ENCODE measurements at regions not wholly inside any gene's neighbourhood (a gene's known extent, or its start where the extent isn't known, plus 50 kb on each side); places are given as distances from the start of the nearest gene placed in this dataset.

DNA sequence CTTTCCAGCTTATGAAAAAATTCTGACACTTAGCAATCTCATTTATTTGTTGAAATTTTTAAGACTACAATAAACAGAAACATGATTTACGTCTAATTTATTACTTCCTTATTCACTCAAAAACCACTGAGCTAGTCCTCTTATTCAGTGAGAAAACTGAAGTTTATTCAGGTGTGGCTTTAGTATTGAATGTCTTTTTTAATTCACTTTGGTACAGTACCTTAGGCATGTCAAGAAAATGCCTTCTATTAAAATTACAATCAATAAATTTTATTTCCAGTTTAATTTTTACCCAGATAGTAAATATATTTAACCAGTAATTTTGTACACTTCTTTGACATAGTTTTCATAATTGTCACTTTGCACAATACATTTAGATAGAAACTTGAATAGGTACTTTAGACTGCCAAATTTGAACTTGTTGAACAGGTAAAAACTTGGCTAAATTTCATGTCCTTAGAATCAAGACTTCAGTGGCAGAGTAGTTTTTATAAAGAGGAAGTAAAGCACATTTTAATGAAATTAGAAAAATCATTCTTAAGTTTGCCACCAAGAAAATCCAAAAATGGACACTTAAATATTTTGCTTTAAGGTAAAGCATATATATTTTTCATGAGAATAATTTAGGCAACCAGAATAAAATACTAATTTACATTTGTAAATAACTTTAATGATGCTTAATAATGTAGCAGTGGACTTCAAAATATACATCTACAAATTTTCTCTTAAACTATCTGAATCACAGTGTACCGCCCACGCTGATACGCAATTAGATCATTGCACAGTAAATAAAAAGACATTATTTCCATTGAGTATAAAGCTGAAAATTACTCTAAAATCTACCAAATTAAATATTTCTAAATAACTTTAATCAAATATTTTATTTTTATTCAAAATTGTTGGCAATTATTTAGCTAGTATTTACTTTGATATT, 159.1 kb downstream of the RASSF9 start:
- Histone ChIP-seq H3K9me3 (ENCODE audit: low read depth, low read length) (no peaks in the 10 kb centered on the region), H3K4me1 (ENCODE audit: insufficient read depth, low read length) (no peaks in the 10 kb centered on the region), H3K4me3 (ENCODE audit: low read length) (no peak overlapping the region), H3K27me3 (ENCODE audit: insufficient read depth, low read length) (no peaks in the 10 kb centered on the region)

DNA sequence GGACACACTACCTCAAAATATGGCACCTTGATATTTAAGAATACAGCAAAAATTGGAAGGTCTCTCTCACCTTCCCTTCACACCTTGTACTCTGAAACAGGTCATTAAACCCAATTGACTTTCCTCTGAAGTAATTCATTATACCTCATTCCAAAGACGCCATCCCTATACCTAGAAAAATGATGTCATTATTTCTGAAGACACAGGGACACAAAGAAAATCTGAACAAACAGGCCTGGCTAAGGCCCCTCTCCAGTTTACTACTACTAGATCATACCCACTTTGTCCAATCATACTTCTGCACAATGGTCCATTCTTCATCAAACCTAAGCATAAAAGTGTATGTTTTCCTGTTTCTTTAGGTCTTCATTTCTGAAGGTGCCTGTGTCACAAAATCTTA, 156.9 kb downstream of the RASSF9 start:
- Histone ChIP-seq H3K27me3 (ENCODE audit: insufficient read depth, low read length) (no peaks in the 10 kb centered on the region), H3K9me3 (ENCODE audit: low read depth, low read length) (no peaks in the 10 kb centered on the region), H3K4me3 (ENCODE audit: low read length) (no peak overlapping the region), H3K4me1 (ENCODE audit: insufficient read depth, low read length) (no peaks in the 10 kb centered on the region)

DNA sequence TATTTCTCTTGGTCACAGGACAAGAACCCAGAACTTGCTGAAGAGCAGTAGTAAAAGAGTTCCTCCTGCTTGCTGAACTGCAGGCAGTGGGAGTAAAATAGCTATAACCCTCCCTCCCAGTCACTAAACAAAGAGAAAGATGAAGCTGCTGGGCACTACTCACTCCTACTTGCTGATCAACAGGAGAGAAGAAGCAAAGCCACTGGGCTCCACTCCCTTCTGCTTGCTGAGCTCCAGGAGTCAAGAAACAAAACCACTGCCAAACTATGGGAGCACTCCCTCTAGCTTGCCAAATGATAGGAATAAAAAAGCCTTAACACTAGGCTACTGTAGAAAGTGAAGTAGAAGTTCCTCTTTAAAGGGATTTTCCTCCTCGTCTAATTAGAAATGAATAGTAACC, 155.3 kb downstream of the RASSF9 start:
- no peaks in the 10 kb centered on the region for H3K27me3 ChIP-seq (ENCODE audit: insufficient read depth, low read length)
- H3K4me1 ChIP-seq (ENCODE audit: insufficient read depth, low read length), result no peaks in the 10 kb centered on the region
- no peak overlapping the region for H3K4me3 ChIP-seq (ENCODE audit: low read length)
- H3K9me3 ChIP-seq (ENCODE audit: low read depth, low read length), result no peaks in the 10 kb centered on the region

DNA sequence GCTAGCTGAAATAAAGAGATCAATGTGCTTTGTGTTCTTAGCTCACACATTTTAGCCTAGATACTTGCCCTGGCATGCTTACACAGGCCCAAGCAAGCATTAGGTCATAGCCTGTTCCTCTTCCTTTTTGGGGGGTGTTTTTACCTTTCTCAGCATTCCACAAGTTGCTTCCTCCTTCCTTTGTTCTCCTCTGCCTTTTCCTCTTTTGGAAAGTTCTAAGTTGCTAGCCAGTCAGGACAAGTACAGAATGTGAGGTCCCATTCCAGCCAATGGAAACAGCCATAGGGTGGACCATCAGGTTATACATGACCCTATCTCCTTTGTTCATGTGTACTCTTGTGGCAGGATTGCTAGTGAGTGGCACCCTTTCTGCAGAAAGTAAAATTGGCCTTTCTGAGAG, 154.9 kb downstream of the RASSF9 start:
- H3K4me3 ChIP-seq (ENCODE audit: low read length), result no peak overlapping the region
- H3K27me3 ChIP-seq (ENCODE audit: insufficient read depth, low read length), result no peaks in the 10 kb centered on the region

DNA sequence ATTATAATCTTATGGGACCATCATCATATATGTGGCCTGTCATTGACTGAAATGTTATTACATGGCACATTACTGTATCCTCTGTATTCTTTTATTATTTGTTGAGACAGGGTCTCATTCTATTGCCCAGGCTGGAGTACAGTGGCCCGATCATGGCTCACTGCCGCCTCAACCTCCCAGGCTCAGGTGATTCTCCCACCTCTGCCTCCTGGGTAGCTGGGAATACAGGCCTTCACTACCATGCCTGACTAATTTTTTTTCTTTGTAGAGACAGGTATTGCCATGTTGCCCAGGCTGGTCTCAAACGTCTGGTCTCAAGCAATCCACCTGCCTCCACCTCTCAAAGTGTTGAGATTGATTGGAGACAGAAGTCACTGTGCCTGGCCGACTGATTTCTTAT, 153.2 kb downstream of the RASSF9 start:
- no peaks in the 10 kb centered on the region for H3K4me1 ChIP-seq (ENCODE audit: insufficient read depth, low read length)
- H3K9me3 ChIP-seq (ENCODE audit: low read depth, low read length), result no peaks in the 10 kb centered on the region
- no peaks in the 10 kb centered on the region for H3K27me3 ChIP-seq (ENCODE audit: insufficient read depth, low read length)
- no peak overlapping the region for H3K4me3 ChIP-seq (ENCODE audit: low read length)

More for the DNA sequence above, 154.9 kb downstream of the RASSF9 start:
- H3K4me1 ChIP-seq (ENCODE audit: insufficient read depth, low read length), result no peaks in the 10 kb centered on the region
- H3K9me3 ChIP-seq (ENCODE audit: low read depth, low read length), result no peaks in the 10 kb centered on the region

DNA sequence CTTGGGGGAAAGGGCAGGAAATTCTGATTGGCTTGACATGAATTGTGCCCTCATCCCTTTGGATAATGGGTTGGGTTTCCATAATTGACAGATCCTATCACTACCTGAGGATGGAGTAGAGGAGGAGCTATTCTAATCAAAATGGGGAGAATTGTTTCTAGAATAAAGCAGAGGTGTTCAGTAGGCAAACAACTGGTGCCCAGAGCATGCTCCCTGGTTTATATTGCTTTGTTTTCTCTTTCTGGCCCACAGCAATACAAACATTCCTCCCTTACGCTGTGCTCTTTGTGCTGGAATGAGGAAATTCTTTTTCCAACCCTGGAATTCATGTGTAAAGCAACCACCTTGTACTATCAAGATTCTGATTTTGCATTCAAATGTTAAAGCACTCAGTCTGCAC, 147.4 kb downstream of the RASSF9 start:
- H3K9me3 ChIP-seq (ENCODE audit: low read depth, low read length), result no peaks in the 10 kb centered on the region
- H3K4me3 ChIP-seq (ENCODE audit: low read length), result no peak overlapping the region
- H3K27me3 ChIP-seq (ENCODE audit: insufficient read depth, low read length), result no peaks in the 10 kb centered on the region
- no peaks in the 10 kb centered on the region for H3K4me1 ChIP-seq (ENCODE audit: insufficient read depth, low read length)

DNA sequence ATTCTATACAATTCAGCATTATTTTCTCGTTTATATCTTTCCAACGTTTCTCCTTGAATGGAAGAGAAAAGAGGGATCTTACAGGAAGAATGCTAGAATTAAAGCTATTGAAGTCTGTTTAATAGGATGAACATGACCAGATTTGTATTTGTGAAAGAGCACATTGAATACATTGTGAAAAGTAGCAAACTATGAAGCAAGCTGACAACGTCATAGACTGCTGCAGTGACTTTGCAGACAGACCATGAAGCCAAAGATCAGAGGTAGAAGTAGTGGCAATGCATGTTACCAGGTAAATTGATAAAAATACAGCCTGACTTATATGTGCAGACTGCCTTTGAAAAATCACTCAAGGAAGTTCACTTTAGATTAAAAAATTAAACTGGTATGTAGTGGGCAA, 146.1 kb downstream of the RASSF9 start:
- Histone ChIP-seq H3K4me1 (ENCODE audit: insufficient read depth, low read length) (no peaks in the 10 kb centered on the region), H3K9me3 (ENCODE audit: low read depth, low read length) (no peaks in the 10 kb centered on the region), H3K27me3 (ENCODE audit: insufficient read depth, low read length) (no peaks in the 10 kb centered on the region), H3K4me3 (ENCODE audit: low read length) (no peak overlapping the region)

DNA sequence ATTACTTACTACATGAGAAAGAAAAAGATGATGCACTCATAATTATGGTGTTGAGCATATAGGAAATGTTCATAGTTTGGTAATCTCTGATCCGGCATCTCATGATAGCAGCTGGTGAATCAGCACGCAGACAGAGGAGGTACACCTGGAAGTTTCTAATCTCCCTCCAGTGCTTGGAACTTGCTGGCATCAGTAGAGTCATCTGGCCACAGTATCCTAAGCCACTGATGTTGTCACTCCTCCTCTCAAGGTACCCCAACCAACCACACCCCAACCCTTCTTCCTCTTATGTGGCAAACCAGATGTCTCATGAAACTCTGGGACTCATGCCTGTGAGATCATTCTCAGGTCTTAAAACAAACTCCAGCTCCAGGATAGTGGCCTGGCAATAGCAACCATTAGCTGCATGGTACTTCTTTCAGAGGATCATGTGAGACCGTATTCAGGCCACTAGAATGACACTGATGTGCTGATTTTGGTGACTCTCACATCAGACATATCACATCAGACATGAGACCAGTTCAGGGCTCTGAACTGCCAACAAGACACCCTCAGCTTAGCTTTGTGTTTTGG, 143.0 kb downstream of the RASSF9 start:
- no peak overlapping the region for H3K4me3 ChIP-seq (ENCODE audit: low read length)
- no peaks in the 10 kb centered on the region for H3K4me1 ChIP-seq (ENCODE audit: insufficient read depth, low read length)
- no peaks in the 10 kb centered on the region for H3K27me3 ChIP-seq (ENCODE audit: insufficient read depth, low read length)
- no peaks in the 10 kb centered on the region for H3K9me3 ChIP-seq (ENCODE audit: low read depth, low read length)

DNA sequence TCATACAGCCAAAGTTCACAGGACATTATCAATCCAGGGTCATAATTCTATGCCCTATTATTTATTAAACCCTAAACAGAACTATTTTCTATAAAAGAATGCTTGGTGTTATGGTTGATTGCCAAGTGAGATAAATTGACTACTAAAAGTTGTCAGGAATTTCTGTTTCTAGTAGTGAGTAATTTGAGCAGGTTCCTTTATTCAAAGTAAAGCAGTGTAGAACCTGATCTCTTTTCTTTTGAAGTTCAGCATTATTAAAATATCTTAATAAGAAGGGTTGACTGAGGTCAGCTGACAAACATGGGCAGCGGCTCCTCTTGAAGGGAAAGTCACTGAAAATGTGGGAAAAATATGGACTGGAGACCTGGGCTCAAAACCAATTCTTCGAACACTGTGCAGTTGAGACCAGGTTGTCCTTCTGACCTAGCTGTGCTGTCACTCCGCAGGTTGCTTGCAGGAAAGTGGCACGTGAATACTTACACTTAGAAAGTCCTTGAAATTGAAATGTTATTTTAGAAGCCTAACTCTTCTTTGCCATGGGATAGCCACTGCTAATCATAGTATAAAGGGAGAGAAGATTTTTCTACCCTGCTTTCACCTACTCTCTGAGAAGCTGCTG, 141.0 kb downstream of the RASSF9 start:
- no peak overlapping the region for H3K4me3 ChIP-seq (ENCODE audit: low read length)
- H3K9me3 ChIP-seq (ENCODE audit: low read depth, low read length), result no peaks in the 10 kb centered on the region
- H3K4me1 ChIP-seq (ENCODE audit: insufficient read depth, low read length), result no peaks in the 10 kb centered on the region
- H3K27me3 ChIP-seq (ENCODE audit: insufficient read depth, low read length), result no peaks in the 10 kb centered on the region

DNA sequence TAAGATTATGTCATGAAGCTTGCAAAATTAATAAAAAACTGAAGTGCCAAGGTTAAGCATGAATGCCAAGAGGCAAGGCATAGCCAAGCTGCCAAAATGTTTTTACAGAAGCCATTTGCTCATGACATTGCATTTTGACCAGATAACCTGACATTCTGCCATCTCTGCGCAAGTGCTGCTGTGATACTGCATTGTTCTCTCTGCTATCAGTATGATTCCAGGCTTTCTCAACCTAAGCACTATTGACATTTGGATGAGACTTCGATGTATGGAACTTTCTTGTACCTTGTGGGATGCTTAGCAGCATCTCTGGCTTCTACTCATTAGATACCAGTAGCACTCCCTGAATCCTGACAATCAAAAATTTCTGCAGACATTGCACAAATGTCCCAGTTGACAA, 139.2 kb downstream of the RASSF9 start:
- Histone ChIP-seq H3K4me3 (ENCODE audit: low read length) (no peak overlapping the region), H3K4me1 (ENCODE audit: insufficient read depth, low read length) (no peaks in the 10 kb centered on the region), H3K9me3 (ENCODE audit: low read depth, low read length) (no peaks in the 10 kb centered on the region), H3K27me3 (ENCODE audit: insufficient read depth, low read length) (no peaks in the 10 kb centered on the region)

DNA sequence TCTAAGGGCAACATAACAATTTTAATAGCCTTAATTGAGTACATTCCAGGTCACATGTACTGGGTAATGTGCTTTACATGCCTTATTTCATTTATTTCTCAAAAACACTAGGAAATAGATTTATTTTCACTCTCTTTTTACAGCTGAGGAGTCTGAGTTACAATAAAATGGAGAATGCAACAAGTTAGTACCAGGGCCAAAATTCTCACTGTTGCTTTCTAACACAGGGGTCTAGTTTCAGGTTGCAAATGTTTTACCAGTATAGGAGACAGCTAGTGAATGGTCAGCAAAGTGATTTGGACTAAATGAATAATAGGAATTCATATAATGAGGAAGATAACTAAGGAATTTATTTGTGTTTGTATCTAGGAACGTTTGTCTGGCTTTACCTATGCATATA, 137.3 kb downstream of the RASSF9 start:
- Histone ChIP-seq H3K4me1 (ENCODE audit: insufficient read depth, low read length) (no peaks in the 10 kb centered on the region), H3K27me3 (ENCODE audit: insufficient read depth, low read length) (no peaks in the 10 kb centered on the region), H3K9me3 (ENCODE audit: low read depth, low read length) (no peaks in the 10 kb centered on the region), H3K4me3 (ENCODE audit: low read length) (no peak overlapping the region)

DNA sequence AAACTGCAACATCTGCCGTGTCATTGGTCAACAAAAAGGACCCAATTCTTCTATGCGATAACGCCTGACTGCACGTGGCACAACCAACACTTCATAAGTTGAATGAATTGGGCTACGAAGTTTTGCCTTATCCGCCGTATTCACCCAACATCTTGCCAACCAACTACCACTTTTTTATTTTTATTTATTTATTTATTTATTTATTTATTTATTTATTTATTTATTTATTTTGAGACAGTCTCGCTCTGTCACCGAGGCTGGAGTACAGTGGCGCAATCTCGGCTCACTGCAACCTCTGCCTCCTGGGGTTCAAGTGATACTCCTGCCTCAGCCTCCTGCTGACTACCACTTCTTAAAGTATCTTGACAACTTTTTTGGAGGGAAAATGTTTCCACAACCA, 127.4 kb downstream of the RASSF9 start:
- Histone ChIP-seq H3K4me1 (ENCODE audit: insufficient read depth, low read length) (no peaks in the 10 kb centered on the region), H3K4me3 (ENCODE audit: low read length) (no peak overlapping the region), H3K9me3 (ENCODE audit: low read depth, low read length) (no peaks in the 10 kb centered on the region), H3K27me3 (ENCODE audit: insufficient read depth, low read length) (no peaks in the 10 kb centered on the region)

DNA sequence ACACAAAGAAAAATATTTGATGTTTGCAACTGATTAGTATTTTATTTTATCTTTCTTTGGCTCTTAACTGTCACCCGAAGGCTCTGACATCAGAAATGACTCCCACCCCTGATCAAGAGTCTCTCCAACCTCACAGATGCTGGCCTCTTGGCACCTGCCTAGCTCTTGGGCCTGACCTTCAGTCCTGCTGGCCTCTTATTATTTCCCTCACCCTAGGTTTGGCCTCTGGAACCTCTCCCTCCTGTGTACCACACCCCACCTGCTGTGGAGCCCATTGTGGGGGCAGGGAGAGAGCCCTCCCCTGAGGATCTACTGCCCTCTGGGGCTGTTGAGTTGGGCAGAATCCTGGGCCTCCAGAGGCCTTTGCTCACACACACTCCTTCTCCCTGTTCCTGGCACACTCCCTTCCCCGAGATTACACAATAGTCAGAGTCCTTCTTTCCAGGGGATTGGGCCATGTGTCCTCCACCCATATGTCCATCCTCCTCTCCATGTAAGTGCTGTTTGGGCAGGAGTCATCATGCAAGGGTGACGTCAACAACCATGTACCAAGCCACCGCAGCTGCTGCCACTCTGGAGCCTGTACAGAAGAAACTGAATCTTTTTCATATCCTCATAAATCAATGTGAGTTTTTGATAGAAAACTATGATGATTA, 124.3 kb downstream of the RASSF9 start:
- H3K4me3 ChIP-seq (ENCODE audit: low read length), result no peak overlapping the region
- no peaks in the 10 kb centered on the region for H3K9me3 ChIP-seq (ENCODE audit: low read depth, low read length)
- H3K4me1 ChIP-seq (ENCODE audit: insufficient read depth, low read length), result no peaks in the 10 kb centered on the region
- no peaks in the 10 kb centered on the region for H3K27me3 ChIP-seq (ENCODE audit: insufficient read depth, low read length)

DNA sequence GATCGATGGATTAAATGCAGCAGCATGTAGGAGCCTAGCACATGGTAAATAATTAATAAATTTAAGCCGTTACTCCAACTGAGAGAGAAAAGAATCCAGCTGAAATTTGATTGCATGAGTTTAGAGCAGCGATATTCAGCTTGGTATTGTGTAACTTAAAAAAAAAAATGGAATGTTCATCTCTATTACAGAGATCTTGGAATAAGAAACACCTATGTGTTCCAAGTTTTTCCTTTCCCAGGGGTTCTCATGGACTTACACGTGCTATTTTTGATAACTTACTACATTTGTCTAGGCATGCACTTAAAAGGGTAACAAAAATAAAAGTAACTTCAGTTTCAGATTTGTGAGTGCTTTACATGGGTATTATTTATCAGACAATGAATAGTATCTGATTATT, 122.8 kb downstream of the RASSF9 start:
- Histone ChIP-seq H3K4me1 (ENCODE audit: insufficient read depth, low read length) (no peaks in the 10 kb centered on the region), H3K27me3 (ENCODE audit: insufficient read depth, low read length) (no peaks in the 10 kb centered on the region), H3K9me3 (ENCODE audit: low read depth, low read length) (no peaks in the 10 kb centered on the region), H3K4me3 (ENCODE audit: low read length) (no peak overlapping the region)

DNA sequence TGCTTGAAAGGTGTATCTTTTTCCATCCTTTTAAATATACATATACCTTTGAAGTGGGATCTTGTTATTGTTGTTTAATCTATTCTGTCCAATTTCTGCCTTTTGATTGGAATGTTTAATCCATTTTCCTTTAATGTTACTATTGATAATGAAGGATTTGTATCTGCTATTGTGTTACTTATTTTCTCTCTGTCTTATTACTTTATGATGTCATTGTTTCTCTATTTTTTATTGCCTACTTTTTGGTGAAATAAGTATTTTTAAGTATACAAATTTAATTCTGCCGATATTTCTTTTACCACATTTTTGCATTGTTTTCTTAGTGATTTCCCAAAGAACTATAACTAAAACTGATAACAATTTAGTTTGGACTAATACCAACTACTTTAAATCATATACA, 121.8 kb downstream of the RASSF9 start:
- Histone ChIP-seq H3K9me3 (ENCODE audit: low read depth, low read length) (no peaks in the 10 kb centered on the region), H3K4me3 (ENCODE audit: low read length) (no peak overlapping the region), H3K27me3 (ENCODE audit: insufficient read depth, low read length) (no peaks in the 10 kb centered on the region), H3K4me1 (ENCODE audit: insufficient read depth, low read length) (no peaks in the 10 kb centered on the region)

Measured in mononuclear cell (primary cell).